ENCODE measurements at regions not wholly inside any gene's neighbourhood (a gene's known extent, or its start where the extent isn't known, plus 50 kb on each side); places are given as distances from the start of the nearest gene placed in this dataset.

- dilution Hi-C loops (cut with MboI; ENCODE audit: extremely low pct_ligation_motif_present, low sequenced_read_pairs), result no loop called here
- no peak overlapping the region for H2AFZ ChIP-seq (ENCODE audit: low read depth, low read length)
- no peak overlapping the region for H3K4me3 ChIP-seq (replicated peaks in 1 of 3; ENCODE audit: insufficient read depth in 1 of 3, low read depth in 1 of 3, low read length in 3 of 3)
- no peaks in the 10 kb centered on the region for H3K27me3 ChIP-seq (ENCODE audit: control insufficient read depth in 2 of 2, insufficient read depth in 2 of 2, low read length in 2 of 2)
- TF ChIP-seq JUN (IDR thresholded peaks at IDR 0.05; ENCODE audit: borderline replicate concordance, insufficient read depth, insufficient read length, low read depth), result no peak
- TF ChIP-seq MAX (IDR thresholded peaks at IDR 0.05; ENCODE audit: insufficient read depth, insufficient read length), result no peak
- TF ChIP-seq POLR2AphosphoS5 (IDR thresholded peaks at IDR 0.05; ENCODE audit: insufficient read depth, low read depth, low read length), result no peak
- no peak for TF ChIP-seq POLR2A (IDR thresholded peaks at IDR 0.05; ENCODE audit: low read depth, low read length)
- TF ChIP-seq CTCF (IDR thresholded peaks at IDR 0.05; ENCODE audit: extremely low read depth in 1 of 2, insufficient read depth in 1 of 2, low read depth in 1 of 2, low read length in 2 of 2), result no peak
- TF ChIP-seq MYC (IDR thresholded peaks at IDR 0.05; ENCODE audit: low read depth, low read length), result no peak
- no peak for TF ChIP-seq GATA2 (IDR thresholded peaks at IDR 0.05; ENCODE audit: insufficient read depth, insufficient read length, low read depth, low read length)
- TF ChIP-seq EZH2 (IDR thresholded peaks at IDR 0.05; ENCODE audit: borderline replicate concordance, low read depth, low read length, severe bottlenecking), result no peak
- H3K9me3 ChIP-seq (replicated peaks; ENCODE audit: control insufficient read depth, insufficient read depth, low read length), result no peaks in the 10 kb centered on the region
- no peak for DNase-seq (ENCODE audit: low read depth, low spot score)
- intact Hi-C loops (cut with micrococcal nuclease), result no loop called here
- H3K9ac ChIP-seq (replicated peaks; ENCODE audit: extremely low read depth, insufficient read depth, low read length), result no peak overlapping the region
- no peak overlapping the region for H3K4me2 ChIP-seq (ENCODE audit: insufficient read depth, low read length)
- ChIA-PET POLR2A (no interaction called here), CTCF (no interaction called here)
- no peaks in the 10 kb centered on the region for H3K36me3 ChIP-seq (ENCODE audit: control insufficient read depth in 2 of 2, extremely low read depth in 1 of 2, insufficient read depth in 2 of 2, low read length in 2 of 2)
- H3K79me2 ChIP-seq (ENCODE audit: control insufficient read depth, insufficient read depth, low read length), result no peaks in the 10 kb centered on the region
- BruUV-seq (replicated peaks), result no TSS peak
- no peak for FAIRE-seq
- no peaks in the 10 kb centered on the region for H3K4me1 ChIP-seq (ENCODE audit: control insufficient read depth, extremely low read depth, insufficient read depth, low read length)
- H3K27ac ChIP-seq (ENCODE audit: insufficient read depth, low read depth, low read length), result no peak overlapping the region
- H3K9me1 ChIP-seq (replicated peaks; ENCODE audit: control insufficient read depth, extremely low read depth, insufficient read depth, low read length), result no peaks in the 10 kb centered on the region
- no peaks in the 10 kb centered on the region for H4K20me1 ChIP-seq (replicated peaks; ENCODE audit: control insufficient read depth, extremely low read depth, insufficient read depth, low read length)
Observed at GRCh38 chr16:51389881-51390280, 238.8 kb upstream of the SALL1 start.

Measured in endothelial cell of umbilical vein (primary cell).